ENCODE measurements at regions not wholly inside any gene's neighbourhood (a gene's known extent, or its start where the extent isn't known, plus 50 kb on each side); places are given as distances from the start of the nearest gene placed in this dataset.

- TF ChIP-seq CTCF (IDR thresholded peaks at IDR 0.05; ENCODE audit: low read length) (no peak), EZH2 (optimal IDR thresholded peaks at IDR 0.05; ENCODE audit: low read depth, low read length) (no peak)
Measured at GRCh38 chr6:134642279-134642678, 307.6 kb downstream of the ALDH8A1 start.
